ENCODE measurements at regions not wholly inside any gene's neighbourhood (a gene's known extent, or its start where the extent isn't known, plus 50 kb on each side); places are given as distances from the start of the nearest gene placed in this dataset.
"Not testable (repeated sequence)": the region's sequence is repeated elsewhere in the genome, so short reads cannot be mapped to it uniquely, and the experiment has no call there.

DNA sequence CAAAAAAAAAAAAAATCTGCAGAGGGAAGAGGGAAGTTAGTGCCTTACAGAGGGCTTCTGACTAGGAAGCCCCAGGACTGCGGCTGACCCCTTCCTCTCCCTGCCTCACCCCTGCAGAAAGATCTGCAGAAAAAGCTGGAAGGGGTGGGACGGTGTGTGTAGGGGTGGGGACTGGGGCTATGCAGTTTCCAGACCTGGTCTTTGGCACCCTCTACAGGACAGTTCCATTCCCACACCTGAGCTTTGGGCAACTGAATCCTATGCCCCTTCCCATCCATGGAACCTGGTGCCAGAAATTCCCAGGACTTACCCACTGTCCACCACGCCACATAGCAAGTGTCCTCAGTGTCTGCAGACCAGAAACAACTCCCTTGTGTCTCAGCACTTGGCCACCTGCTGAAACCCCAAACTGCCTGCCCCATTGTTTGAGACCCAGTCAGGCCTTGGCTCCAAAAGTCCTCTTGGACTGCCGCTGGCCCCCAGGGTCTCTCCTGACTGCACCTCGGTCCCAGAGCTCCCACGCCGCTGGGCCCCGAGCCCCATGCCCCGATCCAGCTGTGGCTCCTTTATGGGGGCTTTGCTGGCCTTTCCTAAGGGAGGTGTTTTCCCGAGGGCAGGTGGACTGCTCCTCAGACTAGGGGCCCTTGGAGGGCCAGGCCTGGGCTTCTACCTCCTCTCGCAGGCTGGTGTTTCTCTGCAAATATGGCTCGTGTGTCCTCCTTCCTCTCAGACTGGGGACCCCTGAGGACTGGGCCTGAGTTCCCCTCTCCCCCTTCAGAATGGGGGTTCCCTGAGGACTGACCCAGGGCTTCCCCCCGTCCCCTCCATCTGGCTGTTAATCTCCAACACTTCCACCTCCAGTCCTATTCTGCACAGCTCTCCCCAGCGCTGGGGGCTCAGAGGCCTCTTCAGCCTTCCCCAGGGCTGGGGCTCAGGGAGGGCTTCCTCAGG, 284.9 kb upstream of the TEKT4 start:
- TF ChIP-seq POLR2AphosphoS5, POLR2A (IDR thresholded peaks at IDR 0.05): not testable (repeated sequence)

All from upper lobe of left lung (tissue), 4 donors.